Esophagus muscularis mucosa (tissue), 4 donors: ENCODE measurements at regions not wholly inside any gene's neighbourhood (a gene's known extent, or its start where the extent isn't known, plus 50 kb on each side); places are given as distances from the start of the nearest gene placed in this dataset.

Source experiments
- CTCF ChIP-seq, 3 experiments: fragments of 200-600 bp in 2 of 3; fragments of 450-650 bp in 1 of 3; sonication (generic) in 2 of 3; IDR thresholded peaks; one replicate each; pipeline ENCODE4 v1.5.1; 2017 to 2019; ENCODE audit warnings: antibody characterized with exemption in 3 of 3, mild to moderate bottlenecking in 2 of 3, moderate library complexity in 1 of 3
- EP300 ChIP-seq: sonication (generic); formaldehyde crosslinking; IDR thresholded peaks from one replicate; pipeline ENCODE4 v1.6.1; 2017; ENCODE audit warnings: antibody characterized with exemption
- POLR2A ChIP-seq: fragments of 450-650 bp; IDR thresholded peaks from one replicate; pipeline ENCODE4 v1.6.1; 2017; ENCODE audit warnings: antibody characterized with exemption, moderate library complexity, mild to moderate bottlenecking, low read depth
- POLR2AphosphoS5 ChIP-seq, 2 donors: sonication (generic); formaldehyde crosslinking; IDR thresholded peaks; one replicate each; pipeline ENCODE4 v1.6.1; 2017; ENCODE audit warnings: antibody characterized with exemption in 2 of 2

GRCh38 chr13:97549201-97549600, 115.2 kb downstream of the RAP2A start:
- TF ChIP-seq POLR2AphosphoS5 (IDR thresholded peaks at IDR 0.05) (no peak), CTCF (IDR thresholded peaks at IDR 0.05) (no peak), POLR2A (no peak), EP300 (no peak)
